H1 (cell line): ENCODE measurements at regions not wholly inside any gene's neighbourhood (a gene's known extent, or its start where the extent isn't known, plus 50 kb on each side); places are given as distances from the start of the nearest gene placed in this dataset.

Experiments used
- E2F6 ChIP-seq: IDR thresholded peaks from 2 replicates; pipeline ENCODE4 v1.6.1; 2012; ENCODE audit warnings: inconsistent platforms

- no peak for TF ChIP-seq E2F6
Observed at GRCh38 chr1:212557739-212558692, 50.5 kb upstream of the ATF3 start (continued).
